Spleen (tissue), 7 donors: ENCODE measurements at regions not wholly inside any gene's neighbourhood (a gene's known extent, or its start where the extent isn't known, plus 50 kb on each side); places are given as distances from the start of the nearest gene placed in this dataset.

ENCODE experiments used
- CTCF ChIP-seq, 11 experiments: fragments of 200-600 bp in 7 of 11; fragments of 450-650 bp in 4 of 11; sonication (generic) in 4 of 11; IDR thresholded peaks in 8 of 11; conservative IDR thresholded peaks in 3 of 11; 1 replicate in 7 of 11; 2 replicates in 4 of 11; pipeline versions ENCODE4 v1.4.0 to v1.8.0; 2016 to 2021; ENCODE audit warnings: antibody characterized with exemption in 11 of 11, inconsistent platforms in 4 of 11, mild to moderate bottlenecking in 1 of 11
- POLR2A ChIP-seq, 3 donors: fragments of 450-650 bp; IDR thresholded peaks; one replicate each; pipeline ENCODE4 v1.5.1; 2017; ENCODE audit warnings: antibody characterized with exemption in 3 of 3, mild to moderate bottlenecking in 1 of 3
- POLR2AphosphoS5 ChIP-seq, 3 donors: sonication (generic); formaldehyde crosslinking; IDR thresholded peaks; one replicate each; pipeline ENCODE4 v1.5.1; 2017; ENCODE audit warnings: antibody characterized with exemption in 3 of 3
- donor health status: DM: no; HTN: no; CAD: no; lungs with moderate emphysema.
- donor health status: DM: no; HTN: no; CAD: no.
- donor health status: DM: no; HTN: no; CAD: no.

GRCh38 chr4:83852085-83852451, 316.2 kb downstream of the GPAT3 start:
- no peak for TF ChIP-seq POLR2A (IDR thresholded peaks at IDR 0.05)
- TF ChIP-seq CTCF (IDR thresholded peaks at IDR 0.05 in 8 of 11, conservative IDR thresholded peaks at IDR 0.05 in 3 of 11) = no peak
- TF ChIP-seq POLR2AphosphoS5 (IDR thresholded peaks at IDR 0.05) = no peak
